A673 (cell line): ENCODE measurements at regions not wholly inside any gene's neighbourhood (a gene's known extent, or its start where the extent isn't known, plus 50 kb on each side); places are given as distances from the start of the nearest gene placed in this dataset.

Source experiments
- BruUV-seq: library from RNA; stranded (reverse); fragments of 400-500 nt; replicated peaks from 2 replicates; lab custom pipeline; 2021; lab: Mats Ljungman, UMichigan
- CTCF ChIA-PET: fragments of 300-600 bp; sonication (Branson Sonifier 250); formaldehyde crosslinking; loops from one replicate; lab custom pipeline; 2022; ENCODE audit warnings: antibody characterized with exemption; lab: Charles Lee
- POLR2A ChIA-PET: fragments of 300-600 bp; sonication (Branson Sonifier 250); formaldehyde crosslinking; loops from one replicate; lab custom pipeline; 2022; ENCODE audit warnings: antibody characterized with exemption; ENCODE audit not compliant: low non-redundant PET; lab: Charles Lee
- DNase-seq: peaks from one replicate; pipeline ENCODE4 v3.0.0-alpha.2; 2015; ENCODE audit warnings: low spot score
- H3K27ac ChIP-seq: fragments of 200-600 bp; sonication (generic); 2 replicates; pipeline ENCODE4 v1.5.1; 2016; ENCODE audit warnings: mixed run types, low read depth, mild to moderate bottlenecking, mixed read lengths, antibody characterized with exemption, low read length; ENCODE audit not compliant: poor library complexity, severe bottlenecking
- H3K27me3 ChIP-seq: fragments of 200-600 bp; sonication (generic); replicated peaks from 2 replicates; pipeline ENCODE4 v1.6.1; 2017; ENCODE audit warnings: mixed run types, low read depth, mild to moderate bottlenecking, mixed read lengths, antibody characterized with exemption, low read length; ENCODE audit not compliant: insufficient read depth, poor library complexity
- H3K36me3 ChIP-seq: fragments of 200-600 bp; sonication (generic); 2 replicates; pipeline ENCODE4 v1.6.1; 2016; ENCODE audit warnings: mixed run types, mild to moderate bottlenecking, mixed read lengths, antibody characterized with exemption, low read length; ENCODE audit not compliant: insufficient read depth, poor library complexity, severe bottlenecking
- H3K4me1 ChIP-seq: fragments of 200-600 bp; sonication (generic); 2 replicates; pipeline ENCODE4 v1.6.1; 2017; ENCODE audit warnings: mixed run types, mild to moderate bottlenecking, mixed read lengths, antibody characterized with exemption, low read length; ENCODE audit not compliant: insufficient read depth, poor library complexity, severe bottlenecking
- H3K4me3 ChIP-seq: fragments of 200-600 bp; sonication (generic); 2 replicates; pipeline ENCODE4 v1.5.1; 2016; ENCODE audit warnings: low read depth, mixed run types, mild to moderate bottlenecking, mixed read lengths, low read length; ENCODE audit not compliant: poor library complexity, severe bottlenecking
- H3K9me3 ChIP-seq: fragments of 200-600 bp; sonication (generic); 2 replicates; pipeline ENCODE4 v1.6.1; 2016; ENCODE audit warnings: mixed run types, low read depth, mild to moderate bottlenecking, mixed read lengths, antibody characterized with exemption, low read length; ENCODE audit not compliant: poor library complexity, severe bottlenecking
- EZH2 ChIP-seq: fragments of 200-600 bp; sonication (generic); IDR thresholded peaks from 2 replicates; pipeline ENCODE4 v1.6.1; 2017; ENCODE audit warnings: borderline replicate concordance, low read depth, mild to moderate bottlenecking, mixed read lengths, antibody characterized with exemption, low read length; ENCODE audit not compliant: poor library complexity, severe bottlenecking
- intact Hi-C: fragments of 100-400 bp; cut with micrococcal nuclease; formaldehyde crosslinking; loops from one replicate; pipeline ENCODE4 v1.10.0; 2022; ENCODE audit not compliant: unreplicated experiment
- TF ChIP-seq, protein P1 (sequence below): fragments of 300-800, 200-600 bp; sonication (generic); conservative IDR thresholded peaks from 2 replicates; pipeline ENCODE4 v1.5.1; 2017; ENCODE audit warnings: low read depth, mild to moderate bottlenecking, antibody characterized with exemption, low read length, moderate library complexity, mixed read lengths

DNA sequence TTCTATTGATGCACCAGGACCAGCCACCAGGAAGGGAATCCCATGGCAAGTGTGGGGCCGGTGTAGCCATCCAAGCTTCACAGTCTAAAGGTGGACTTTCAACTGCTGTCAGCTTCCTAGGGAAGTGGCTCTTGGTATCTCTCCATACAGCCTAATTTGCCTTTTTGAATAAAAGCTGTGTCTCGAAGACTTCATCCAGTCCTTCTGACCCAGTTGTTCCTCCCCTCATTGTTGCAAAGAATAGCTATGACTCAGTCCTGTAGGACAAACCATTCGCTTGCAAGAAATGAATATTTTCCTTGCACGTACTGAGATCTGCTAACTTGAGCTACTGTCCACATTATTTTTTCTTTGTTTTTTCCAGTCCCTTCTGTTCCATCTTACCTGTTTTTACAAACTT is 145.1 kb upstream of the CTSO start:
- ChIA-PET CTCF (no interaction called here), POLR2A (no interaction called here)
- intact Hi-C loops, result no loop called here
- DNase-seq, result no peak
- peaks cover 19% of the 10 kb centered on the region for H3K27me3 ChIP-seq
- H3K4me3 ChIP-seq, result no peak overlapping the region
- no peak overlapping the region for H3K27ac ChIP-seq
- no TSS peak for BruUV-seq
- H3K9me3 ChIP-seq, result no peaks in the 10 kb centered on the region
- no peak for TF ChIP-seq EZH2
- TF ChIP-seq, protein P1, sequence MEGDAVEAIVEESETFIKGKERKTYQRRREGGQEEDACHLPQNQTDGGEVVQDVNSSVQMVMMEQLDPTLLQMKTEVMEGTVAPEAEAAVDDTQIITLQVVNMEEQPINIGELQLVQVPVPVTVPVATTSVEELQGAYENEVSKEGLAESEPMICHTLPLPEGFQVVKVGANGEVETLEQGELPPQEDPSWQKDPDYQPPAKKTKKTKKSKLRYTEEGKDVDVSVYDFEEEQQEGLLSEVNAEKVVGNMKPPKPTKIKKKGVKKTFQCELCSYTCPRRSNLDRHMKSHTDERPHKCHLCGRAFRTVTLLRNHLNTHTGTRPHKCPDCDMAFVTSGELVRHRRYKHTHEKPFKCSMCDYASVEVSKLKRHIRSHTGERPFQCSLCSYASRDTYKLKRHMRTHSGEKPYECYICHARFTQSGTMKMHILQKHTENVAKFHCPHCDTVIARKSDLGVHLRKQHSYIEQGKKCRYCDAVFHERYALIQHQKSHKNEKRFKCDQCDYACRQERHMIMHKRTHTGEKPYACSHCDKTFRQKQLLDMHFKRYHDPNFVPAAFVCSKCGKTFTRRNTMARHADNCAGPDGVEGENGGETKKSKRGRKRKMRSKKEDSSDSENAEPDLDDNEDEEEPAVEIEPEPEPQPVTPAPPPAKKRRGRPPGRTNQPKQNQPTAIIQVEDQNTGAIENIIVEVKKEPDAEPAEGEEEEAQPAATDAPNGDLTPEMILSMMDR, result no peak
- no peaks in the 10 kb centered on the region for H3K4me1 ChIP-seq
- H3K36me3 ChIP-seq, result no peaks in the 10 kb centered on the region

- ChIA-PET POLR2A (no interaction called here), CTCF (no interaction called here)
- Histone ChIP-seq H3K36me3 (no peaks in the 10 kb centered on the region), H3K9me3 (no peaks in the 10 kb centered on the region), H3K4me3 (no peak overlapping the region), H3K27ac (no peak overlapping the region), H3K4me1 (no peaks in the 10 kb centered on the region), H3K27me3 (no peaks in the 10 kb centered on the region)
- TF ChIP-seq, protein P1, result no peak
- no peak for TF ChIP-seq EZH2
- no peak for DNase-seq
- intact Hi-C loops, result no loop called here
- no TSS peak for BruUV-seq
These were observed 131.4 kb upstream of the CTSO start for GRCh38 chr4:156085100-156085499.

GRCh38 chr4:156084373-156084772 is 130.7 kb upstream of the CTSO start:
- Histone ChIP-seq H3K4me3 (no peak overlapping the region), H3K27ac (no peak overlapping the region), H3K9me3 (no peaks in the 10 kb centered on the region), H3K27me3 (no peaks in the 10 kb centered on the region), H3K36me3 (no peaks in the 10 kb centered on the region), H3K4me1 (no peaks in the 10 kb centered on the region)
- ChIA-PET POLR2A (no interaction called here), CTCF (no interaction called here)
- TF ChIP-seq EZH2, result no peak
- TF ChIP-seq, protein P1, result no peak
- no TSS peak for BruUV-seq
- no peak for DNase-seq
- intact Hi-C loops, result no loop called here
